ENCODE measurements at regions not wholly inside any gene's neighbourhood (a gene's known extent, or its start where the extent isn't known, plus 50 kb on each side); places are given as distances from the start of the nearest gene placed in this dataset.

- peak overlapping the region; percentile 61 for H3K4me3 Mint-ChIP-seq (ENCODE audit: low read depth)
- peak; percentile 62 for DNase-seq (ENCODE audit: low spot score, unreplicated experiment)
Observed at GRCh38 chr22:19641254-19641982, 72.9 kb upstream of the SEPTIN5 start.

DNA sequence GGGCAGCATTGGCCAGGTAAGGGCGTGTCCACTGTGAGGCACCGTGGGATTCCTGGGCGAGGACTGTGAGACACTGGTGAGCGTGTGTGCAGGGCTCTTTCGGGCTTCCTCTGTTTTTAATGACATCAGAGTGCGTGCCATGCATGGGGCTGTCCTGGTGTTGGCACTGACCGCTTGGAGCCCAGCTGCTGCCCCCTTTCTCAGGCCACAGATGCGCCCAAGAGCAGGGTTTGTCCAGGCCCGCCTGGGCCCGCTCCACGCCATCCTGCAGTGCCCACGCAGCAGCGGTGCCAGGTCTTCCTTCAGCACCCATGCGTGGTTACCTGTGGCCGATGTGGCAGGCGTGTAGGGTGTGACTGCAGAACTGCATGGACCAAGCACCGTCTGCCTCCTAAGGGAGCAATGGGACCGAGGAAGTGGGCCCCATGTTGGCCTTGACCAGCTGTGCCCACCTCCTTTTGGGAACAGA, 72.3 kb upstream of the SEPTIN5 start:
- DNase-seq (ENCODE audit: low spot score, unreplicated experiment): no peak
- H3K27me3 Mint-ChIP-seq: peaks cover 24% of the 10 kb centered on the region
- TF ChIP-seq, protein P1, sequence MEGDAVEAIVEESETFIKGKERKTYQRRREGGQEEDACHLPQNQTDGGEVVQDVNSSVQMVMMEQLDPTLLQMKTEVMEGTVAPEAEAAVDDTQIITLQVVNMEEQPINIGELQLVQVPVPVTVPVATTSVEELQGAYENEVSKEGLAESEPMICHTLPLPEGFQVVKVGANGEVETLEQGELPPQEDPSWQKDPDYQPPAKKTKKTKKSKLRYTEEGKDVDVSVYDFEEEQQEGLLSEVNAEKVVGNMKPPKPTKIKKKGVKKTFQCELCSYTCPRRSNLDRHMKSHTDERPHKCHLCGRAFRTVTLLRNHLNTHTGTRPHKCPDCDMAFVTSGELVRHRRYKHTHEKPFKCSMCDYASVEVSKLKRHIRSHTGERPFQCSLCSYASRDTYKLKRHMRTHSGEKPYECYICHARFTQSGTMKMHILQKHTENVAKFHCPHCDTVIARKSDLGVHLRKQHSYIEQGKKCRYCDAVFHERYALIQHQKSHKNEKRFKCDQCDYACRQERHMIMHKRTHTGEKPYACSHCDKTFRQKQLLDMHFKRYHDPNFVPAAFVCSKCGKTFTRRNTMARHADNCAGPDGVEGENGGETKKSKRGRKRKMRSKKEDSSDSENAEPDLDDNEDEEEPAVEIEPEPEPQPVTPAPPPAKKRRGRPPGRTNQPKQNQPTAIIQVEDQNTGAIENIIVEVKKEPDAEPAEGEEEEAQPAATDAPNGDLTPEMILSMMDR (IDR thresholded peaks at IDR 0.05; ENCODE audit: unreplicated experiment): no peak
- H3K36me3 Mint-ChIP-seq (ENCODE audit: insufficient read depth): no peaks in the 10 kb centered on the region
- H3K9me3 Mint-ChIP-seq (ENCODE audit: low read depth): no peaks in the 10 kb centered on the region
- no peak overlapping the region for H3K4me3 Mint-ChIP-seq (ENCODE audit: low read depth)
- H3K4me1 Mint-ChIP-seq (ENCODE audit: low read depth): no peaks in the 10 kb centered on the region
- H3K27ac Mint-ChIP-seq: no peak overlapping the region

More at GRCh38 chr22:19641254-19641982, 72.9 kb upstream of the SEPTIN5 start:
- peaks cover 24% of the 10 kb centered on the region for H3K27me3 Mint-ChIP-seq
- TF ChIP-seq, protein P1 (IDR thresholded peaks at IDR 0.05; ENCODE audit: unreplicated experiment): peak; percentile 74
- no peaks in the 10 kb centered on the region for H3K4me1 Mint-ChIP-seq (ENCODE audit: low read depth)
- H3K9me3 Mint-ChIP-seq (ENCODE audit: low read depth): no peaks in the 10 kb centered on the region
- no peak overlapping the region for H3K27ac Mint-ChIP-seq
- no peaks in the 10 kb centered on the region for H3K36me3 Mint-ChIP-seq (ENCODE audit: insufficient read depth)

DNA sequence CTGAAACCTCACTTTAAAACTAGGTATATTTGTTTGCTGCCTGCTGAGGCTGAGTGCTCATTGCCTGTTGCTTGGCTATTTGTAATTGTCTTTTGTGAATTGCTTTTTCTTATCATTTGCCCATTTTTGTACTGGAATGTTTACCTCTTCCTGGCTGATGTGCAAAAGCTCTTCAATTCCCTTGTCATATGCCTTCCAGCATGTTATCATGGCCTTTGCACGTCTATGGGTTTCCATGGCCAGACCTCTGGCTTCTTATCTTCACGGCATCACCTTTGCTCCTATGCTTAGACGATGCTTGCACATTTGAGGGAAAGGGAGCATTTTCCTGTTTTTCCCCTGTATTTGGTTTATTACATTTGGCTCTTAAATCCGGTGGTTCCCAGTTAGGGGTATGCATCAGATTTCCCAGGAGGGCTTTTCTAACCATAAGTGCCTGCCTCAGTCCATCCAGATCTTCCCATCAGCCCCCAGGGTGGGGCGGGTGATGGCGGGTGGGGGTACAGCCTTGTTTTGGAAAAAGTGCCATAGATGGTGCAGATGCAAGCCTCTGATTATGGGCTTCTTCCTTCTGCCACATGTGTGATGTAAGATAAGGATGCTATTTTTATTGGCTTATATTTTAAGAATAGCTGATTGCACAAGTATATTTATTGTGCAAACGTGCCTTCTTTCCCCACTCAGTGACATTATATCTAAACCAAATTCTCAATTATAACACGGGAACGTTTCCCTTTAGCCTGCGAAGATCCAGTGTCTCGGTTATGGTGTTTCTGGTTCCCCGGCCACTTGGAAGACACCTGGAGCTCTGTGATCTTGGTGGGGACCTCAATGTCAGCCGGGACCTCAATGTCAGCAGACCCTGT, 70.6 kb upstream of the SEPTIN5 start:
- peaks cover 24% of the 10 kb centered on the region for H3K27me3 Mint-ChIP-seq
- H3K9me3 Mint-ChIP-seq (ENCODE audit: low read depth): peaks cover 8% of the 10 kb centered on the region
- TF ChIP-seq, protein P1 (IDR thresholded peaks at IDR 0.05; ENCODE audit: unreplicated experiment): no peak
- no peak overlapping the region for H3K4me3 Mint-ChIP-seq (ENCODE audit: low read depth)
- H3K4me1 Mint-ChIP-seq (ENCODE audit: low read depth): no peaks in the 10 kb centered on the region
- no peak for DNase-seq (ENCODE audit: low spot score, unreplicated experiment)
- H3K27ac Mint-ChIP-seq: no peak overlapping the region
- H3K36me3 Mint-ChIP-seq (ENCODE audit: insufficient read depth): no peaks in the 10 kb centered on the region

GRCh38 chr22:19644314-19645223, 69.7 kb upstream of the SEPTIN5 start:
- Mint-ChIP-seq H3K4me3 (ENCODE audit: low read depth) (no peak overlapping the region), H3K27me3 (peaks cover 23% of the 10 kb centered on the region), H3K4me1 (ENCODE audit: low read depth) (no peaks in the 10 kb centered on the region), H3K36me3 (ENCODE audit: insufficient read depth) (no peaks in the 10 kb centered on the region), H3K27ac (no peak overlapping the region), H3K9me3 (ENCODE audit: low read depth) (peaks cover 14% of the 10 kb centered on the region)
- no peak for DNase-seq (ENCODE audit: low spot score, unreplicated experiment)
- TF ChIP-seq, protein P1 (IDR thresholded peaks at IDR 0.05; ENCODE audit: unreplicated experiment): no peak
